Stomach (tissue), 8 donors: ENCODE measurements at regions not wholly inside any gene's neighbourhood (a gene's known extent, or its start where the extent isn't known, plus 50 kb on each side); places are given as distances from the start of the nearest gene placed in this dataset.
A peak's percentile ranks its signal among the peaks of the same experiment; 100 is the strongest.

Experiments
- DNase-seq, 2 donors: peaks; one replicate each; pipeline versions ENCODE4 v3.0.0 to v3.0.0-alpha.2; 2013 to 2019
- H3K27ac ChIP-seq, 5 donors: fragments of 200-600 bp in 4 of 5; sonication (generic) in 4 of 5; one replicate each; pipeline ENCODE4 v1.5.1; 2013 to 2019; ENCODE audit warnings: mild to moderate bottlenecking in 1 of 5, moderate library complexity in 1 of 5
- H3K27me3 ChIP-seq, 3 donors: fragments of 200-600 bp; sonication (generic); one replicate each; pipeline ENCODE4 v1.5.1; 2017 to 2019; ENCODE audit warnings: mixed run types in 1 of 3
- H3K36me3 ChIP-seq, 4 donors: fragments of 200-600 bp; sonication (generic); 1 replicate in 3 of 4; 2 replicates in 1 of 4; pipeline ENCODE4 v1.5.1; 2016 to 2019
- H3K4me1 ChIP-seq, 4 donors: fragments of 200-600 bp; sonication (generic); one replicate each; pipeline ENCODE4 v1.5.1; 2016 to 2019
- H3K4me3 ChIP-seq, 4 donors: fragments of 200-600 bp; sonication (generic) in 3 of 4; one replicate each; pipeline ENCODE4 v1.5.1; 2016 to 2019; ENCODE audit warnings: mild to moderate bottlenecking in 1 of 4
- H3K9me3 ChIP-seq, 4 donors: fragments of 200-600 bp; sonication (generic); one replicate each; pipeline ENCODE4 v1.5.1; 2016 to 2019
- EP300 ChIP-seq: sonication (generic); formaldehyde crosslinking; IDR thresholded peaks from one replicate; pipeline ENCODE4 v1.6.1; 2017; ENCODE audit warnings: antibody characterized with exemption
- POLR2A ChIP-seq, 4 donors: fragments of 450-650 bp; IDR thresholded peaks; one replicate each; pipeline ENCODE4 v1.6.1; 2016; ENCODE audit warnings: antibody characterized with exemption in 4 of 4, control low read depth in 2 of 4, mild to moderate bottlenecking in 1 of 4, moderate library complexity in 1 of 4
- POLR2AphosphoS5 ChIP-seq, 3 donors: sonication (generic); formaldehyde crosslinking; IDR thresholded peaks; one replicate each; pipeline ENCODE4 v1.6.1; 2016; ENCODE audit warnings: antibody characterized with exemption in 3 of 3
- WGBS, 5 donors: extraction: QIAGEN DNeasy Blood & Tissue Kit in 3 of 5; methylation state at CpG; one replicate each; pipeline versions ENCODE4 v1.1.5 to v1.1.7; 2013 to 2018; 5-methylcytosine and 5-hydroxymethylcytosine counted together
- intact Hi-C: fragments of 100-400 bp; cut with DNase I; formaldehyde crosslinking; loops from one replicate; pipeline ENCODE4 v1.15.1; 2023; ENCODE audit warnings: low total_unique reads
- TF ChIP-seq, protein P1 (sequence below), 7 experiments: fragments of 450-650 bp in 4 of 7; fragments of 200-600 bp in 3 of 7; sonication (generic) in 3 of 7; IDR thresholded peaks; one replicate each; pipeline ENCODE4 v1.5.1; 2016 to 2019; ENCODE audit warnings: antibody characterized with exemption in 7 of 7, control low read depth in 2 of 7, mild to moderate bottlenecking in 1 of 7
- donor health status: healthy with polysubstance abuse.
- donor health status: Bipolar disorder and iron deficiency.
- donor health status: healthy.

GRCh38 chr4:26034849-26035248 is 120.8 kb downstream of the SMIM20 start:
- intact Hi-C loops = no loop called here
- Histone ChIP-seq H3K36me3 (no peaks in the 10 kb centered on the region), H3K27me3 (peaks cover 0 to under 1% (median 0%) of the 10 kb centered on the region in 3 donors), H3K9me3 (no peaks in the 10 kb centered on the region), H3K4me3 (no peak overlapping the region), H3K4me1 (peaks cover 19 to 23% (median 21%) of the 10 kb centered on the region in 4 donors), H3K27ac (no peak overlapping the region)
- DNase-seq = no peak
- TF ChIP-seq EP300 (no peak), POLR2A (IDR thresholded peaks at IDR 0.05) (no peak), POLR2AphosphoS5 (IDR thresholded peaks at IDR 0.05) (no peak)
- TF ChIP-seq, protein P1, sequence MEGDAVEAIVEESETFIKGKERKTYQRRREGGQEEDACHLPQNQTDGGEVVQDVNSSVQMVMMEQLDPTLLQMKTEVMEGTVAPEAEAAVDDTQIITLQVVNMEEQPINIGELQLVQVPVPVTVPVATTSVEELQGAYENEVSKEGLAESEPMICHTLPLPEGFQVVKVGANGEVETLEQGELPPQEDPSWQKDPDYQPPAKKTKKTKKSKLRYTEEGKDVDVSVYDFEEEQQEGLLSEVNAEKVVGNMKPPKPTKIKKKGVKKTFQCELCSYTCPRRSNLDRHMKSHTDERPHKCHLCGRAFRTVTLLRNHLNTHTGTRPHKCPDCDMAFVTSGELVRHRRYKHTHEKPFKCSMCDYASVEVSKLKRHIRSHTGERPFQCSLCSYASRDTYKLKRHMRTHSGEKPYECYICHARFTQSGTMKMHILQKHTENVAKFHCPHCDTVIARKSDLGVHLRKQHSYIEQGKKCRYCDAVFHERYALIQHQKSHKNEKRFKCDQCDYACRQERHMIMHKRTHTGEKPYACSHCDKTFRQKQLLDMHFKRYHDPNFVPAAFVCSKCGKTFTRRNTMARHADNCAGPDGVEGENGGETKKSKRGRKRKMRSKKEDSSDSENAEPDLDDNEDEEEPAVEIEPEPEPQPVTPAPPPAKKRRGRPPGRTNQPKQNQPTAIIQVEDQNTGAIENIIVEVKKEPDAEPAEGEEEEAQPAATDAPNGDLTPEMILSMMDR (IDR thresholded peaks at IDR 0.05) = no peak
- WGBS, 5 donors = 53 to 84% (median 78%) methylated on average over 2 of the region's 2 CpGs

GRCh38 chr4:26035921-26036320 is 121.9 kb downstream of the SMIM20 start:
- Histone ChIP-seq H3K4me1 (peaks cover 17 to 22% (median 19%) of the 10 kb centered on the region in 4 donors), H3K4me3 (no peak overlapping the region), H3K36me3 (no peaks in the 10 kb centered on the region), H3K9me3 (no peaks in the 10 kb centered on the region), H3K27me3 (no peaks in the 10 kb centered on the region), H3K27ac (no peak overlapping the region)
- peak in 1 of 2 donors; percentile 36 for DNase-seq
- TF ChIP-seq POLR2A (IDR thresholded peaks at IDR 0.05) (no peak), EP300 (no peak)
- WGBS, 5 donors = 65 to 85% (median 79%) methylated on average over 5 of the region's 5 CpGs
- intact Hi-C loops = no loop called here

DNA sequence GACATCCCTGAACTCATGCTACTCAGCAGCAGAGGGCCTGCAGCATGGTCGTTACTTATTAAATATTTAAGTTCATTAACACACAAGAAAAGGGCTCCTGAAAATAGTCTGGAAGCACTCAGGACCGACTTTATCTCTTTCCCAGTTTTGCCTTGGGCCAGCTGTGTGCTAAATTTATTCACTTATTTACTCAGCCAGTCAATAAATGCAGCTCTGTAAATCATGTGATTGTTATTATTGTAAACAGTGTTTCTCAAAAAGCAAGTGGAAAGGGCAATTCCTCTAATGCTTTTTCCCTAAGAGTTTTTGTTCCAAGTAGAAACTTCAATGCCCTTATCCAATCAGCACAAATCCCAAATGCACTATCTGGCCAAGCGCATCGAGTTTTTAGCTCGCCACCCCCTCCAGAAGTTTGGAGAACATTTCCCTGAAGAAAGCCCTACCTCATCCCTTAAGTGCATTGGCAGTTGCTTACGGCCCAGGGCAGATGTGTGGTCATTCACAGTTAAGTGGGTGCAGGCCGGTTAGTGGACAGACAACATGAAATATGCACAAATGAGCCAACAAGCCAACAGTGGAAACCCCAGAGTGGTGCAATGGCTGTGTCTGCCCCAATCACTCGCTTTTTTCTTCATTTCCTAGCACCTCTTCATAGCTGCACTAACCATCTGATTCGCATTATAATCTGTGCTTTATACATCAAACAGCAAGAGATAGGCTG is 125.8 kb downstream of the SMIM20 start:
- H3K9me3 ChIP-seq = no peaks in the 10 kb centered on the region
- peaks cover 0 to 5% (median 0%) of the 10 kb centered on the region in 4 donors for H3K4me1 ChIP-seq
- WGBS, 5 donors = 63 to 70% (median 66%) methylated on average over 9 of the region's 9 CpGs
- TF ChIP-seq POLR2A (IDR thresholded peaks at IDR 0.05) = no peak
- peak in 1 of 3 donors; percentile 20 for TF ChIP-seq POLR2AphosphoS5 (IDR thresholded peaks at IDR 0.05)
- DNase-seq = peak in 1 of 2 donors; percentile 34
- no peaks in the 10 kb centered on the region for H3K36me3 ChIP-seq
- no peaks in the 10 kb centered on the region for H3K27me3 ChIP-seq
- intact Hi-C loops = no loop called here
- H3K4me3 ChIP-seq = no peak overlapping the region
- H3K27ac ChIP-seq = peak overlapping the region in 4 of 5 donors; percentile 14 to 76 (median 51)

- WGBS, 5 donors = 63 to 74% (median 66%) methylated on average over 2 of the region's 2 CpGs
- intact Hi-C loops = no loop called here
- TF ChIP-seq EP300 (no peak), POLR2AphosphoS5 (IDR thresholded peaks at IDR 0.05) (no peak), POLR2A (IDR thresholded peaks at IDR 0.05) (no peak)
- TF ChIP-seq, protein P1 (IDR thresholded peaks at IDR 0.05) = no peak
These were observed 130.5 kb downstream of the SMIM20 start for GRCh38 chr4:26044524-26044923.

DNA sequence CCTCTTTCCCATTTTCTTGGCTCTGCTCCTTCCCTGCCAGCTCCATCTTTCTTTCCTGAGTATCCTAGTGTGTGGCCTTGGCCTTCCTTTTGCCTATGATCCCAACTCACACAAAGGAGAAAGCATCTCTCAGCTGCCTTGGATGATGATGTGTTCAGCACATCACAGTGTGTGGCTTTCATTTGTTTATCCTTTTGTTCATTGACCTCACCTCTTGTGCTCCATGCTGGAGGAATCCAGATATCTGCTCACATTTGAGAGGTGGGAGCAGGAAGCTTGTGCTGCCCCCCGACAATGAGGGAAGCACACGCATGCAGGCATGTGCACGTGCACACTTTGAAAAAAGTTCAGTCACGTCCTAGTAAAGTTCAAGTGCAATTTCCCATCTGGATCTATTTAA is 131.0 kb downstream of the SMIM20 start:
- Histone ChIP-seq H3K4me3 (no peak overlapping the region), H3K9me3 (no peaks in the 10 kb centered on the region), H3K27ac (no peak overlapping the region), H3K36me3 (no peaks in the 10 kb centered on the region), H3K27me3 (no peaks in the 10 kb centered on the region), H3K4me1 (peaks cover under 1 to 10% (median 8%) of the 10 kb centered on the region in 4 donors)
- 92 to 98% (median 94%) methylated on average over 4 of the region's 4 CpGs for WGBS, 5 donors
- TF ChIP-seq POLR2AphosphoS5 (IDR thresholded peaks at IDR 0.05) = no peak
- TF ChIP-seq EP300 = no peak
- TF ChIP-seq, protein P1 (IDR thresholded peaks at IDR 0.05) = no peak
- intact Hi-C loops = no loop called here
- DNase-seq = no peak

More at GRCh38 chr4:26044524-26044923, 130.5 kb downstream of the SMIM20 start:
- Histone ChIP-seq H3K4me3 (no peak overlapping the region), H3K27me3 (no peaks in the 10 kb centered on the region), H3K9me3 (no peaks in the 10 kb centered on the region), H3K27ac (no peak overlapping the region), H3K36me3 (no peaks in the 10 kb centered on the region), H3K4me1 (peaks cover 2 to 8% (median 5%) of the 10 kb centered on the region in 4 donors)
- DNase-seq = no peak
